B cell (primary cell): ENCODE measurements at regions not wholly inside any gene's neighbourhood (a gene's known extent, or its start where the extent isn't known, plus 50 kb on each side); places are given as distances from the start of the nearest gene placed in this dataset.

ENCODE experiments used
- ATAC-seq: fragments of 200-7000 bp; cut with Tn5 transposase; one replicate; pipeline ENCODE4 v1.10.0; 2021; ENCODE audit warnings: low read depth, mild to moderate bottlenecking, moderate number of reproducible peaks, moderate library complexity
- CTCF ChIA-PET: fragments of 350-600 bp; sonication (Branson Sonifier 250); formaldehyde crosslinking; loops from one replicate; lab custom pipeline; 2021; ENCODE audit warnings: antibody characterized with exemption, inconsistent platforms; lab: Charles Lee
- POLR2A ChIA-PET: fragments of 350-600 bp; sonication (Branson Sonifier 250); formaldehyde crosslinking; loops from one replicate; lab custom pipeline; 2021; ENCODE audit warnings: antibody characterized with exemption; lab: Charles Lee
- DNase-seq: peaks from one replicate; pipeline ENCODE4 v3.0.0; 2013
- H2AFZ ChIP-seq: 2 replicates; pipeline ENCODE4 v1.6.1; 2012; ENCODE audit warnings: mild to moderate bottlenecking, low read depth, low read length; ENCODE audit not compliant: insufficient read depth, poor library complexity, severe bottlenecking
- H3K27ac ChIP-seq, 2 donors: 1 replicate in 1 of 2; 2 replicates in 1 of 2; pipeline ENCODE4 v1.5.1; 2012 to 2013; ENCODE audit warnings: low read length in 2 of 2, mild to moderate bottlenecking in 2 of 2, moderate library complexity in 1 of 2
- H3K27me3 ChIP-seq, 4 experiments: fragments of 200-600 bp in 1 of 4; sonication (generic) in 1 of 4; replicated peaks in 1 of 4; 1 replicate in 2 of 4; 2 replicates in 2 of 4; pipeline versions ENCODE4 v1.6.1 to v1.7.0; 2013 to 2016; ENCODE audit warnings: low read length in 3 of 4, mild to moderate bottlenecking in 2 of 4, mixed read lengths in 1 of 4, moderate library complexity in 1 of 4; ENCODE audit not compliant: insufficient read depth in 4 of 4, control insufficient read depth in 3 of 4; ENCODE audit errors: control extremely low read depth in 1 of 4
- H3K36me3 ChIP-seq, 2 experiments: replicated peaks in 1 of 2; 1 replicate in 1 of 2; 2 replicates in 1 of 2; pipeline versions ENCODE4 v1.6.1 to v1.7.1; 2013; ENCODE audit warnings: low read length in 1 of 2; ENCODE audit not compliant: insufficient read depth in 2 of 2, control insufficient read depth in 1 of 2; ENCODE audit errors: control extremely low read depth in 1 of 2, extremely low read depth in 1 of 2
- H3K4me1 ChIP-seq, 2 donors: fragments of 200-600 bp in 1 of 2; sonication (generic) in 1 of 2; 1 replicate in 1 of 2; 2 replicates in 1 of 2; pipeline versions ENCODE4 v1.5.1 to v1.6.1; 2013 to 2017; ENCODE audit warnings: low read length in 2 of 2; ENCODE audit not compliant: control insufficient read depth in 2 of 2, insufficient read depth in 2 of 2
- H3K4me2 ChIP-seq: replicated peaks from 2 replicates; pipeline ENCODE3; 2012; ENCODE audit warnings: mild to moderate bottlenecking, low read depth, low read length; ENCODE audit not compliant: poor library complexity, severe bottlenecking
- H3K4me3 ChIP-seq, 5 experiments: fragments of 200-600 bp in 1 of 5; sonication (generic) in 1 of 5; 1 replicate in 3 of 5; 2 replicates in 2 of 5; pipeline versions ENCODE4 v1.5.1 to v1.7.0; 2011 to 2016; ENCODE audit warnings: low read length in 4 of 5, mild to moderate bottlenecking in 4 of 5, low read depth in 2 of 5, control low read depth in 1 of 5, moderate library complexity in 1 of 5; ENCODE audit not compliant: insufficient read depth in 1 of 5; ENCODE audit errors: control extremely low read depth in 1 of 5, extremely low read depth in 1 of 5
- H3K79me2 ChIP-seq: fragments of 200-600 bp; sonication (generic); one replicate; pipeline ENCODE4 v1.6.0; 2016; ENCODE audit warnings: low read length; ENCODE audit not compliant: control insufficient read depth, insufficient read depth
- H3K9ac ChIP-seq: fragments of 200-600 bp; sonication (generic); 2 replicates; pipeline ENCODE4 v1.6.1; 2017; ENCODE audit warnings: mild to moderate bottlenecking, low read length, moderate library complexity
- H3K9me3 ChIP-seq, 3 donors: one replicate each; pipeline versions ENCODE4 v1.6.1 to v1.7.1; 2013; ENCODE audit warnings: low read length in 2 of 3; ENCODE audit not compliant: control insufficient read depth in 2 of 3, insufficient read depth in 1 of 3; ENCODE audit errors: control extremely low read depth in 1 of 3
- H4K20me1 ChIP-seq: 2 replicates; pipeline ENCODE4 v1.6.0; 2012; ENCODE audit warnings: mild to moderate bottlenecking, low read length; ENCODE audit not compliant: insufficient read depth, control insufficient read depth, poor library complexity, severe bottlenecking
- H3K27ac Mint-ChIP-seq: one replicate; pipeline ENCODE4 v1.8.0; 2021; ENCODE audit warnings: mixed read lengths
- H3K27me3 Mint-ChIP-seq: one replicate; pipeline ENCODE4 v1.8.0; 2021; ENCODE audit warnings: mixed read lengths
- H3K4me1 Mint-ChIP-seq: one replicate; pipeline ENCODE4 v1.8.0; 2021; ENCODE audit warnings: mixed read lengths
- H3K4me3 Mint-ChIP-seq: one replicate; pipeline ENCODE4 v1.8.0; 2021; ENCODE audit warnings: mixed read lengths
- H3K9me3 Mint-ChIP-seq: one replicate; pipeline ENCODE4 v1.8.0; 2022; ENCODE audit warnings: mixed read lengths; ENCODE audit not compliant: insufficient read depth
- CTCF ChIP-seq: fragments of 200-600 bp; IDR thresholded peaks from one replicate; pipeline ENCODE4 v1.8.0; 2022; ENCODE audit warnings: antibody characterized with exemption, mild to moderate bottlenecking
- EZH2 ChIP-seq: IDR thresholded peaks from 2 replicates; pipeline ENCODE4 v1.6.1; 2012; ENCODE audit warnings: borderline replicate concordance, low read depth, mild to moderate bottlenecking, moderate library complexity, low read length; ENCODE audit not compliant: insufficient read depth, poor library complexity, severe bottlenecking
- WGBS: methylation state at CpG from one replicate; pipeline ENCODE4 v1.1.5; 2013; ENCODE audit warnings: missing lambda C conversion rate; ENCODE audit not compliant: insufficient coverage; 5-methylcytosine and 5-hydroxymethylcytosine counted together
- intact Hi-C: fragments of 100-400 bp; cut with micrococcal nuclease; formaldehyde crosslinking; loops from one replicate; pipeline ENCODE4 v1.10.0; 2022

- POLR2A ChIA-PET = no interaction called here
- no peaks in the 10 kb centered on the region for H3K9me3 Mint-ChIP-seq
- intact Hi-C loops = no loop called here
- Histone ChIP-seq H3K9ac (no peak overlapping the region), H3K27ac (no peak overlapping the region), H4K20me1 (no peaks in the 10 kb centered on the region), H3K4me3 (no peak overlapping the region), H3K4me2 (no peak overlapping the region), H3K36me3 (no peaks in the 10 kb centered on the region), H3K27me3 (no peaks in the 10 kb centered on the region), H3K79me2 (no peaks in the 10 kb centered on the region), H3K9me3 (peaks cover 0 to 4% (median 0%) of the 10 kb centered on the region in 3 donors), H2AFZ (no peak overlapping the region), H3K4me1 (no peaks in the 10 kb centered on the region)
- TF ChIP-seq EZH2 (no peak), CTCF (no peak)
- CTCF ChIA-PET = no interaction called here
- DNase-seq (no peak), ATAC-seq (no peak)
- H3K27ac Mint-ChIP-seq = no peak overlapping the region
- no peak overlapping the region for H3K4me3 Mint-ChIP-seq
- H3K27me3 Mint-ChIP-seq = peaks cover 15% of the 10 kb centered on the region
- 92% methylated on average over 3 of the region's 5 CpGs for WGBS
- H3K4me1 Mint-ChIP-seq = no peaks in the 10 kb centered on the region
Observed at GRCh38 chr2:129242269-129242668, 737.2 kb upstream of the RAB6C start.

GRCh38 chr2:129247751-129248150 is 731.7 kb upstream of the RAB6C start:
- Mint-ChIP-seq H3K4me3 (no peak overlapping the region), H3K4me1 (no peaks in the 10 kb centered on the region), H3K27ac (no peak overlapping the region), H3K9me3 (no peaks in the 10 kb centered on the region), H3K27me3 (peaks cover 10% of the 10 kb centered on the region)
- intact Hi-C loops = no loop called here
- no peaks in the 10 kb centered on the region for H3K27me3 ChIP-seq
- no peak overlapping the region for H3K4me3 ChIP-seq
- H3K79me2 ChIP-seq = no peaks in the 10 kb centered on the region
- peaks cover 0 to 4% (median 0%) of the 10 kb centered on the region in 3 donors for H3K9me3 ChIP-seq
- H4K20me1 ChIP-seq = no peaks in the 10 kb centered on the region
- no peak for TF ChIP-seq EZH2
- TF ChIP-seq CTCF = no peak
- ATAC-seq = no peak
- no peak overlapping the region for H2AFZ ChIP-seq
- no peak for DNase-seq
- H3K4me2 ChIP-seq = no peak overlapping the region
- no peak overlapping the region for H3K9ac ChIP-seq
- no peak overlapping the region for H3K27ac ChIP-seq
- WGBS = no CpG with 5 or more reads among the region's 3 CpGs
- no peaks in the 10 kb centered on the region for H3K4me1 ChIP-seq
- H3K36me3 ChIP-seq = no peaks in the 10 kb centered on the region
- ChIA-PET CTCF (interaction anchor here (1.6 kb wide), 1 partner anchor 10 kb away, joined by 3 read pairs; no protein-coding TSS in a partner anchor), POLR2A (no interaction called here)
